H9 (cell line): ENCODE measurements at regions not wholly inside any gene's neighbourhood (a gene's known extent, or its start where the extent isn't known, plus 50 kb on each side); places are given as distances from the start of the nearest gene placed in this dataset.

ENCODE experiments used
- DNase-seq: peaks from one replicate; pipeline ENCODE4 v3.0.0-alpha.2; 2017
- H2AFZ ChIP-seq: one replicate; pipeline ENCODE4 v1.6.1; 2013; ENCODE audit warnings: mild to moderate bottlenecking, low read length, control low read depth, moderate library complexity
- H2AK5ac ChIP-seq: 2 replicates; pipeline ENCODE4 v1.6.1; 2013; ENCODE audit warnings: low read length, control low read depth, mixed read lengths; ENCODE audit not compliant: insufficient read length
- H2BK120ac ChIP-seq: one replicate; pipeline ENCODE4 v1.6.1; 2013; ENCODE audit warnings: low read depth, mild to moderate bottlenecking, low read length, control low read depth, inconsistent platforms; ENCODE audit not compliant: poor library complexity, severe bottlenecking
- H2BK12ac ChIP-seq: 2 replicates; pipeline ENCODE4 v1.6.1; 2013; ENCODE audit warnings: low read length, control low read depth, mixed read lengths, low read depth; ENCODE audit not compliant: insufficient read length
- H2BK15ac ChIP-seq: 2 replicates; pipeline ENCODE4 v1.6.1; 2013; ENCODE audit warnings: low read depth, low read length, control low read depth
- H2BK20ac ChIP-seq: one replicate; pipeline ENCODE4 v1.6.1; 2013; ENCODE audit warnings: low read depth, mild to moderate bottlenecking, low read length, control low read depth, inconsistent platforms; ENCODE audit not compliant: poor library complexity, severe bottlenecking
- H2BK5ac ChIP-seq: 2 replicates; pipeline ENCODE4 v1.6.1; 2013; ENCODE audit warnings: low read length, control low read depth, mixed read lengths; ENCODE audit not compliant: insufficient read length
- H3K14ac ChIP-seq: 2 replicates; pipeline ENCODE4 v1.6.1; 2013; ENCODE audit warnings: low read length, control low read depth; ENCODE audit not compliant: insufficient read depth
- H3K18ac ChIP-seq: 2 replicates; pipeline ENCODE4 v1.6.1; 2013; ENCODE audit warnings: low read depth, mild to moderate bottlenecking, mixed read lengths, low read length, control low read depth; ENCODE audit not compliant: insufficient read length
- H3K23ac ChIP-seq: 2 replicates; pipeline ENCODE4 v1.6.1; 2013; ENCODE audit warnings: low read length, control low read depth, mixed read lengths, low read depth; ENCODE audit not compliant: insufficient read length
- H3K23me2 ChIP-seq: 2 replicates; pipeline ENCODE4 v1.6.1; 2013; ENCODE audit warnings: low read depth, mild to moderate bottlenecking, mixed read lengths, low read length, control low read depth; ENCODE audit not compliant: insufficient read length, poor library complexity, severe bottlenecking
- H3K27ac ChIP-seq: 2 replicates; pipeline ENCODE4 v1.5.1; 2013; ENCODE audit warnings: low read length, control low read depth, mixed read lengths, low read depth; ENCODE audit not compliant: insufficient read length
- H3K27me3 ChIP-seq: 2 replicates; pipeline ENCODE4 v1.6.1; 2013; ENCODE audit warnings: low read length, control low read depth, inconsistent platforms; ENCODE audit not compliant: insufficient read depth
- H3K4ac ChIP-seq: 2 replicates; pipeline ENCODE4 v1.6.1; 2013; ENCODE audit warnings: low read depth, mild to moderate bottlenecking, control low read depth, inconsistent platforms, low read length, moderate library complexity
- H3K4me1 ChIP-seq: 2 replicates; pipeline ENCODE4 v1.6.1; 2013; ENCODE audit warnings: low read length, control low read depth, inconsistent platforms; ENCODE audit not compliant: insufficient read depth
- H3K4me2 ChIP-seq: 2 replicates; pipeline ENCODE4 v1.6.1; 2013; ENCODE audit warnings: low read length, control low read depth, mixed read lengths; ENCODE audit not compliant: insufficient read length, insufficient read depth
- H3K56ac ChIP-seq: 2 replicates; pipeline ENCODE4 v1.6.1; 2013; ENCODE audit warnings: low read depth, mild to moderate bottlenecking, mixed read lengths, low read length, control low read depth; ENCODE audit not compliant: insufficient read length
- H3K79me1 ChIP-seq: 2 replicates; pipeline ENCODE4 v1.6.1; 2013; ENCODE audit warnings: low read depth, mild to moderate bottlenecking, moderate library complexity, low read length, control low read depth, inconsistent platforms; ENCODE audit not compliant: insufficient read depth, poor library complexity, severe bottlenecking
- H3K79me2 ChIP-seq: 2 replicates; pipeline ENCODE4 v1.6.1; 2013; ENCODE audit warnings: low read length, control low read depth, inconsistent platforms; ENCODE audit not compliant: insufficient read depth
- H3K9ac ChIP-seq: 2 replicates; pipeline ENCODE4 v1.6.1; 2013; ENCODE audit warnings: low read length, control low read depth, mixed read lengths; ENCODE audit not compliant: insufficient read length; ENCODE audit errors: extremely low read depth
- H3K9me3 ChIP-seq: one replicate; pipeline ENCODE4 v1.6.1; 2013; ENCODE audit warnings: low read depth, low read length, inconsistent platforms; ENCODE audit not compliant: control insufficient read depth
- H3T11ph ChIP-seq: one replicate; pipeline ENCODE4 v1.6.1; 2013; ENCODE audit warnings: mild to moderate bottlenecking, low read length, control low read depth, inconsistent platforms
- H4K20me1 ChIP-seq: one replicate; pipeline ENCODE4 v1.6.1; 2013; ENCODE audit not compliant: control insufficient read depth, insufficient read length, insufficient read depth
- H4K5ac ChIP-seq: 2 replicates; pipeline ENCODE4 v1.6.1; 2013; ENCODE audit warnings: low read depth, mild to moderate bottlenecking, mixed read lengths, low read length, control low read depth; ENCODE audit not compliant: insufficient read length
- H4K8ac ChIP-seq: replicated peaks from 2 replicates; pipeline ENCODE4 v1.6.1; 2013; ENCODE audit warnings: low read length, control low read depth, mixed read lengths, low read depth; ENCODE audit not compliant: insufficient read length
- H4K91ac ChIP-seq: 2 replicates; pipeline ENCODE4 v1.6.1; 2013; ENCODE audit warnings: low read depth, mild to moderate bottlenecking, moderate library complexity, mixed read lengths, low read length, control low read depth; ENCODE audit not compliant: insufficient read length
- H3K27ac Mint-ChIP-seq, 3 experiments: 2 replicates in 2 of 3; 3 replicates in 1 of 3; pipeline ENCODE4 v1.8.0; 2020 to 2021; ENCODE audit warnings: mixed read lengths in 3 of 3, mild to moderate bottlenecking in 1 of 3, moderate library complexity in 1 of 3
- H3K27me3 Mint-ChIP-seq: 2 replicates; pipeline ENCODE4 v1.8.0; 2021; ENCODE audit warnings: low read depth, mild to moderate bottlenecking, moderate library complexity, mixed read lengths
- H3K36me3 Mint-ChIP-seq, 3 experiments: 2 replicates in 2 of 3; 3 replicates in 1 of 3; pipeline ENCODE4 v1.8.0; 2020 to 2021; ENCODE audit warnings: low read depth in 3 of 3, mixed read lengths in 3 of 3; ENCODE audit not compliant: insufficient read depth in 1 of 3
- H3K4me1 Mint-ChIP-seq, 2 experiments: 2 replicates each; pipeline ENCODE4 v1.8.0; 2020; ENCODE audit warnings: mixed read lengths in 2 of 2
- H3K4me3 Mint-ChIP-seq, 2 experiments: 2 replicates in 1 of 2; 3 replicates in 1 of 2; pipeline ENCODE4 v1.8.0; 2020 to 2021; ENCODE audit warnings: mild to moderate bottlenecking in 2 of 2, mixed read lengths in 2 of 2, moderate library complexity in 1 of 2
- H3K9me3 Mint-ChIP-seq, 2 experiments: 2 replicates in 1 of 2; 3 replicates in 1 of 2; pipeline ENCODE4 v1.8.0; 2020; ENCODE audit warnings: mild to moderate bottlenecking in 2 of 2, mixed read lengths in 2 of 2, moderate library complexity in 1 of 2
- CTCF ChIP-seq: fragments of 200-600 bp; sonication (generic); conservative IDR thresholded peaks from 3 replicates; pipeline ENCODE4 v1.8.0; 2021; ENCODE audit warnings: antibody characterized with exemption, mild to moderate bottlenecking
- WGBS: extraction: QIAGEN DNeasy Blood & Tissue Kit; methylation state at CpG from one replicate; pipeline ENCODE4 v1.1.7; 2013; ENCODE audit warnings: missing lambda C conversion rate, low lambda C conversion rate, mixed read lengths; ENCODE audit not compliant: insufficient read length; ENCODE audit errors: extremely low coverage; 5-methylcytosine and 5-hydroxymethylcytosine counted together

DNA sequence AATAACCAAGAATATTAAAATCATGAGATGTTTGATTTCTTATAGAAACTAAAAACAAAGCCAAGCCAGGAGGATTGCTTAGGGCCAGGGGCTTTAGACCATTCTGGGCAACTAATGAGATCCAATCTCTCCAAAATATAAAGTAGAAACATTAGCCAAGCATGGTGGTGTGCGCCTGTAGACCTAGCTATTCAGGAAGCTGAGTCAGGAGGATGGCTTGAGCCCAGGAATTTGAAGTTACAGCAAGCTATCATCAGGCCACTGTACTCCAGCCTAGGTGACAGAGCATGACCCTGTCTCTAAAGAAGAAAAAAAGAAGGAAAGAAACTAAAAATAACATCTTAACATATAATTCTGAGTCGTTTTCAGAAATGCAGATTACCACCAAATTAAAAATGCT, 96.7 kb downstream of the NAF1 start:
- H3K18ac ChIP-seq = no peak overlapping the region
- H3K79me2 ChIP-seq = no peaks in the 10 kb centered on the region
- whole genome bisulfite sequencing = no CpG with 5 or more reads among the region's 2 CpGs

More for the DNA sequence above, 96.7 kb downstream of the NAF1 start:
- Histone ChIP-seq H2BK15ac (no peak overlapping the region), H3K27me3 (no peaks in the 10 kb centered on the region), H2BK5ac (no peak overlapping the region), H3K14ac (no peak overlapping the region), H3K23me2 (no peaks in the 10 kb centered on the region), H2AK5ac (no peak overlapping the region), H3K4ac (no peak overlapping the region), H3K4me1 (no peaks in the 10 kb centered on the region), H2AFZ (no peak overlapping the region), H3K79me1 (no peaks in the 10 kb centered on the region), H3K23ac (no peak overlapping the region), H2BK12ac (no peak overlapping the region), H4K91ac (no peak overlapping the region), H3T11ph (no peak overlapping the region), H3K4me2 (no peak overlapping the region), H3K56ac (no peak overlapping the region), H2BK120ac (no peak overlapping the region), H3K27ac (no peak overlapping the region), H4K20me1 (no peaks in the 10 kb centered on the region), H4K8ac (no peak overlapping the region), H4K5ac (no peak overlapping the region), H2BK20ac (no peak overlapping the region), H3K9ac (no peak overlapping the region), H3K9me3 (no peaks in the 10 kb centered on the region)
- H3K27ac Mint-ChIP-seq = no peak overlapping the region
- no peaks in the 10 kb centered on the region for H3K4me1 Mint-ChIP-seq
- H3K27me3 Mint-ChIP-seq = no peaks in the 10 kb centered on the region
- H3K4me3 Mint-ChIP-seq = no peak overlapping the region
- peaks cover 0 to 2% of the 10 kb centered on the region in 2 experiments; a peak in 1 of 5 replicates for H3K9me3 Mint-ChIP-seq
- H3K36me3 Mint-ChIP-seq = peaks cover 0 to 1% (median 0%) of the 10 kb centered on the region in 3 experiments; a peak in 1 of 7 replicates
- DNase-seq = no peak
- no peak for TF ChIP-seq CTCF
